Mesendoderm (in vitro differentiated cells): ENCODE measurements at regions not wholly inside any gene's neighbourhood (a gene's known extent, or its start where the extent isn't known, plus 50 kb on each side); places are given as distances from the start of the nearest gene placed in this dataset.

Experiments used
- DNase-seq: peaks from one replicate; pipeline ENCODE4 v3.0.0; 2013
- H2AK5ac ChIP-seq: 2 replicates; pipeline ENCODE4 v1.6.1; 2013; ENCODE audit warnings: low read length, inconsistent platforms
- H2BK120ac ChIP-seq: 2 replicates; pipeline ENCODE4 v1.6.1; 2013; ENCODE audit warnings: low read depth, mild to moderate bottlenecking, low read length, moderate library complexity, mixed read lengths
- H2BK15ac ChIP-seq: replicated peaks from 2 replicates; pipeline ENCODE4 v1.6.1; 2013; ENCODE audit warnings: low read depth, mild to moderate bottlenecking, moderate library complexity
- H2BK5ac ChIP-seq: 2 replicates; pipeline ENCODE4 v1.6.1; 2013; ENCODE audit warnings: low read length, inconsistent platforms
- H3K18ac ChIP-seq: 2 replicates; pipeline ENCODE4 v1.6.1; 2013; ENCODE audit warnings: mild to moderate bottlenecking, low read length, mixed read lengths
- H3K23ac ChIP-seq: one replicate; pipeline ENCODE4 v1.6.1; 2013; ENCODE audit warnings: low read length
- H3K27ac ChIP-seq: 2 replicates; pipeline ENCODE4 v1.5.1; 2013; ENCODE audit warnings: low read depth, mild to moderate bottlenecking, inconsistent platforms, low read length, moderate library complexity
- H3K27me3 ChIP-seq: 2 replicates; pipeline ENCODE4 v1.6.1; 2013; ENCODE audit warnings: low read length, control low read depth, mild to moderate bottlenecking, inconsistent platforms; ENCODE audit not compliant: insufficient read depth, poor library complexity
- H3K36me3 ChIP-seq: 2 replicates; pipeline ENCODE4 v1.6.1; 2013; ENCODE audit warnings: low read length, inconsistent platforms; ENCODE audit not compliant: control insufficient read depth, insufficient read depth
- H3K4ac ChIP-seq: one replicate; pipeline ENCODE4 v1.6.1; 2013; ENCODE audit warnings: low read depth, mild to moderate bottlenecking, low read length, moderate library complexity
- H3K4me1 ChIP-seq: 2 replicates; pipeline ENCODE4 v1.6.1; 2013; ENCODE audit warnings: low read depth, low read length, inconsistent platforms; ENCODE audit not compliant: control insufficient read depth
- H3K4me2 ChIP-seq: 2 replicates; pipeline ENCODE4 v1.6.1; 2013; ENCODE audit warnings: low read length
- H3K4me3 ChIP-seq: 2 replicates; pipeline ENCODE4 v1.5.1; 2013; ENCODE audit warnings: mild to moderate bottlenecking, low read length
- H3K56ac ChIP-seq: one replicate; pipeline ENCODE4 v1.6.1; 2013; ENCODE audit warnings: low read length
- H3K79me1 ChIP-seq: 2 replicates; pipeline ENCODE4 v1.6.1; 2013; ENCODE audit warnings: low read length, inconsistent platforms
- H3K79me2 ChIP-seq: 2 replicates; pipeline ENCODE4 v1.6.1; 2013; ENCODE audit warnings: mild to moderate bottlenecking, low read length; ENCODE audit not compliant: control insufficient read depth, insufficient read depth
- H3K9ac ChIP-seq: 2 replicates; pipeline ENCODE4 v1.6.1; 2013; ENCODE audit warnings: low read length, inconsistent platforms
- H4K5ac ChIP-seq: one replicate; pipeline ENCODE4 v1.6.1; 2013; ENCODE audit warnings: low read length
- H4K8ac ChIP-seq: one replicate; pipeline ENCODE4 v1.6.1; 2013; ENCODE audit warnings: low read depth, mild to moderate bottlenecking, control low read depth, low read length, moderate library complexity
- WGBS: extraction: QIAGEN DNeasy Blood & Tissue Kit; methylation state at CpG from one replicate; pipeline ENCODE4 v1.1.7; 2013; ENCODE audit warnings: low lambda C conversion rate, missing lambda C conversion rate; ENCODE audit not compliant: insufficient coverage; ENCODE audit errors: extremely low coverage; 5-methylcytosine and 5-hydroxymethylcytosine counted together

DNA sequence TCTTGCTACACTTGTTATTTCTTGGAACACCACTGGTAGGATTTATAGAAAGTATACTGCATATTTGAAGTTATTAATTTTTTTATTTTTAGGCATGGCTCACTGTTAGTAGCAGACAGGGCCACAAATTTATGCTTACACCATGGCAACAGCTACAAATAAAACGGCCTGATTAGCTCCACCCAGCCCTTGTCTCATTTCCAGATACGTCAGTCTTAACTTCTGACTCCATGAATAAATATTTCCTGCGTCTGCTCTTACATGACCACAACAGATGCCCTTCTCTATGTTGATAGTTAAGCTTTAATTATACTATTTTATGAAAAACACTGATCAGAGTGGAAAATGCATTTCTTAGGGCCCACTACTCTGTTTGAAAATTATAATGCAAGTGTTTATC lies 62.3 kb upstream of the CPOX start:
- Histone ChIP-seq H3K56ac (no peak overlapping the region), H4K8ac (no peak overlapping the region), H3K4me3 (no peak overlapping the region), H3K79me2 (no peaks in the 10 kb centered on the region), H4K5ac (no peak overlapping the region), H3K79me1 (no peaks in the 10 kb centered on the region), H3K27me3 (no peaks in the 10 kb centered on the region), H3K9ac (no peak overlapping the region), H3K18ac (no peak overlapping the region), H3K23ac (no peak overlapping the region), H2BK5ac (no peak overlapping the region), H2BK120ac (no peak overlapping the region), H3K36me3 (no peaks in the 10 kb centered on the region), H3K4ac (no peak overlapping the region), H3K4me1 (no peaks in the 10 kb centered on the region), H3K4me2 (no peak overlapping the region), H2AK5ac (no peak overlapping the region), H2BK15ac (no peak overlapping the region), H3K27ac (no peak overlapping the region)
- no CpG with 5 or more reads among the region's 3 CpGs for WGBS
- DNase-seq: no peak

- no peak overlapping the region for H3K4me3 ChIP-seq
- H3K79me2 ChIP-seq: no peaks in the 10 kb centered on the region
- H3K27ac ChIP-seq: no peak overlapping the region
- no peak overlapping the region for H2BK120ac ChIP-seq
- no peak overlapping the region for H3K9ac ChIP-seq
- no CpG with 5 or more reads among the region's 25 CpGs for WGBS
- no peak overlapping the region for H3K18ac ChIP-seq
- no peak overlapping the region for H3K4ac ChIP-seq
- H3K4me2 ChIP-seq: no peak overlapping the region
- H4K8ac ChIP-seq: no peak overlapping the region
- H2AK5ac ChIP-seq: no peak overlapping the region
- no peak overlapping the region for H2BK15ac ChIP-seq
- H3K4me1 ChIP-seq: no peaks in the 10 kb centered on the region
- H3K23ac ChIP-seq: no peak overlapping the region
- H3K56ac ChIP-seq: no peak overlapping the region
- no peaks in the 10 kb centered on the region for H3K27me3 ChIP-seq
- H2BK5ac ChIP-seq: no peak overlapping the region
- H3K36me3 ChIP-seq: no peaks in the 10 kb centered on the region
- peak; percentile 50 for DNase-seq
- H4K5ac ChIP-seq: no peak overlapping the region
- no peaks in the 10 kb centered on the region for H3K79me1 ChIP-seq
These were observed 64.0 kb upstream of the CPOX start for GRCh38 chr3:98657457-98657856.

GRCh38 chr3:98662699-98663098 lies 69.3 kb upstream of the CPOX start:
- DNase-seq: no peak
- no peaks in the 10 kb centered on the region for H3K79me1 ChIP-seq
- H3K18ac ChIP-seq: no peak overlapping the region
- no peaks in the 10 kb centered on the region for H3K27me3 ChIP-seq
- H2BK15ac ChIP-seq: no peak overlapping the region
- no peak overlapping the region for H3K56ac ChIP-seq
- no peaks in the 10 kb centered on the region for H3K36me3 ChIP-seq
- WGBS: 100% methylated on average over 3 of the region's 4 CpGs
- no peak overlapping the region for H2BK120ac ChIP-seq
- H3K4ac ChIP-seq: no peak overlapping the region
- H2BK5ac ChIP-seq: no peak overlapping the region
- no peak overlapping the region for H3K9ac ChIP-seq
- no peaks in the 10 kb centered on the region for H3K79me2 ChIP-seq
- H2AK5ac ChIP-seq: no peak overlapping the region
- no peak overlapping the region for H4K8ac ChIP-seq
- H3K4me1 ChIP-seq: no peaks in the 10 kb centered on the region
- no peak overlapping the region for H3K4me2 ChIP-seq
- H3K23ac ChIP-seq: no peak overlapping the region
- H3K4me3 ChIP-seq: no peak overlapping the region
- H3K27ac ChIP-seq: no peak overlapping the region
- no peak overlapping the region for H4K5ac ChIP-seq

GRCh38 chr3:98670020-98670419 lies 76.6 kb upstream of the CPOX start:
- no peak for DNase-seq
- WGBS: no CpG with 5 or more reads among the region's 4 CpGs

DNA sequence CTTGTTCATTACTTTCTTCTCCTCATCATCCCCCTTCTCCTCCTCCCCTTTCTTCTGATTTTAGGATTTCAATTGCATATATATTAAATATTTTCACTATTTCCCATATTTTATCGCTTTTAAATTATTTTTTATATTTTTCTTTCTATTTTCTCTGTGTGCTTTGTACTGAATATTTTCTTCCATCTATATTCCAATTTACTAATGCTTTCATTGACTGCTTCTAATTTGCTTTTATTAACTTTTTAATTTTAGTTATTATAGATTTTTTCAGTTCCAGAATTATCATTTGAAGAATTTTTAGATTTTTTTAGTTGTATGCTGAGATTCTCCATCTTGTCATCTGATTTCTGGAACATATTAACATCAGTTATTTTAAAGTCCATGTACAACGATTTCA lies 83.2 kb upstream of the ST3GAL6 start:
- no peaks in the 10 kb centered on the region for H3K36me3 ChIP-seq
- H3K56ac ChIP-seq: no peak overlapping the region
- no peak overlapping the region for H3K27ac ChIP-seq
- H3K4me1 ChIP-seq: no peaks in the 10 kb centered on the region
- no peak overlapping the region for H2BK120ac ChIP-seq
- no peak overlapping the region for H2AK5ac ChIP-seq
- H3K4ac ChIP-seq: no peak overlapping the region
- WGBS: 100% methylated on average over 1 of the region's 2 CpGs
- no peaks in the 10 kb centered on the region for H3K79me2 ChIP-seq
- H3K9ac ChIP-seq: no peak overlapping the region
- H4K5ac ChIP-seq: no peak overlapping the region
- H3K4me3 ChIP-seq: no peak overlapping the region
- H3K4me2 ChIP-seq: no peak overlapping the region
- H3K18ac ChIP-seq: no peak overlapping the region
- no peak overlapping the region for H3K23ac ChIP-seq
- no peak overlapping the region for H4K8ac ChIP-seq
- no peaks in the 10 kb centered on the region for H3K79me1 ChIP-seq
- no peak for DNase-seq
- H3K27me3 ChIP-seq: no peaks in the 10 kb centered on the region
- H2BK15ac ChIP-seq: no peak overlapping the region
- H2BK5ac ChIP-seq: no peak overlapping the region

More at GRCh38 chr3:98670020-98670419, 76.6 kb upstream of the CPOX start:
- H3K4me3 ChIP-seq: no peak overlapping the region
- no peak overlapping the region for H2BK5ac ChIP-seq
- H3K27me3 ChIP-seq: no peaks in the 10 kb centered on the region
- no peak overlapping the region for H3K27ac ChIP-seq
- no peaks in the 10 kb centered on the region for H3K4me1 ChIP-seq
- H3K18ac ChIP-seq: no peak overlapping the region
- H2BK15ac ChIP-seq: no peak overlapping the region
- H3K56ac ChIP-seq: no peak overlapping the region
- no peak overlapping the region for H3K9ac ChIP-seq
- H3K36me3 ChIP-seq: no peaks in the 10 kb centered on the region
- H3K79me1 ChIP-seq: no peaks in the 10 kb centered on the region
- no peak overlapping the region for H3K4ac ChIP-seq
- H4K8ac ChIP-seq: no peak overlapping the region
- H3K79me2 ChIP-seq: no peaks in the 10 kb centered on the region
- H2AK5ac ChIP-seq: no peak overlapping the region
- no peak overlapping the region for H2BK120ac ChIP-seq
- no peak overlapping the region for H3K4me2 ChIP-seq
- no peak overlapping the region for H3K23ac ChIP-seq
- no peak overlapping the region for H4K5ac ChIP-seq

GRCh38 chr3:98680723-98681122 lies 82.4 kb upstream of the ST3GAL6 start:
- no peaks in the 10 kb centered on the region for H3K36me3 ChIP-seq
- no peak overlapping the region for H3K4me3 ChIP-seq
- H3K9ac ChIP-seq: no peak overlapping the region
- H4K8ac ChIP-seq: no peak overlapping the region
- no peaks in the 10 kb centered on the region for H3K4me1 ChIP-seq
- H2AK5ac ChIP-seq: no peak overlapping the region
- H2BK120ac ChIP-seq: no peak overlapping the region
- no peak overlapping the region for H4K5ac ChIP-seq
- no peak overlapping the region for H3K27ac ChIP-seq
- H2BK5ac ChIP-seq: no peak overlapping the region
- no peak overlapping the region for H3K4ac ChIP-seq
- no peak overlapping the region for H3K56ac ChIP-seq
- DNase-seq: no peak
- H3K4me2 ChIP-seq: no peak overlapping the region
- no peaks in the 10 kb centered on the region for H3K27me3 ChIP-seq
- H3K18ac ChIP-seq: no peak overlapping the region
- H3K23ac ChIP-seq: no peak overlapping the region
- H3K79me2 ChIP-seq: no peaks in the 10 kb centered on the region
- no peak overlapping the region for H2BK15ac ChIP-seq
- H3K79me1 ChIP-seq: no peaks in the 10 kb centered on the region
- no CpG with 5 or more reads among the region's 5 CpGs for WGBS
